ENCODE measurements at regions not wholly inside any gene's neighbourhood (a gene's known extent, or its start where the extent isn't known, plus 50 kb on each side); places are given as distances from the start of the nearest gene placed in this dataset.

DNA sequence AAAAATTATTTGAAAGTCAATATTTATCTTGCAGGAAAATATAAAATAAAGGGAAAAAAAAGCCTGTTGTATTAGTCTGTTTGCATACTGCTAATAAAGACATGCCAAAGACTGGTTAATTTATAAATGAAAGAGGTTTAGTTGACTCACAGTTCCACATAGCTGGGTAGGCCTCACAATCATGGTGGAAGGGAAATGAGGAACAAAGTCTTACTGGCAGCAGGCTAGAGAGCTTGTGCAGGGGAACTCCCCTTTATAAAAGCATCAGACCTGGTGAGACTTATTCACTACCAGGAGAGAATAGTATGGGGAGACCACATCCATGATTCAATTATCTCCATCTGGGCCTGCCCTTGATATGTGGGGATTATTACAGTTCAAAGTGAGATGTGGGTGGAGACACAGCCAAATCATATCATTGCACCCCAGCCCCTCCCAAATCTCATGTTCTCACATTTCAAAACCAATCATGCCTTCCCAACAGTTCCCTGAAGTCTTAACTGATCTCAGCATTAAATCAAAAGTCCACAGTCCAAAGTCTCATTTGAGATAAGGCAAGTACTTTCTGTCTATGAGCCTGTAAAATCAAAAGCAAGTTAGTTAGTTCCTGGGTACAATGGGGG, 1416.5 kb upstream of the SPRY2 start (continued):
- no peak for TF ChIP-seq CEBPB (IDR thresholded peaks at IDR 0.05; ENCODE audit: borderline replicate concordance in 1 of 2, low read depth in 2 of 2, low read length in 2 of 2)

- no peak overlapping the region for H2AFZ ChIP-seq (ENCODE audit: control insufficient read depth, low read depth, low read length)
- H3K4me1 ChIP-seq (ENCODE audit: control insufficient read depth, insufficient read depth, low read length) = no peaks in the 10 kb centered on the region
- no peaks in the 10 kb centered on the region for H3K9me3 ChIP-seq (replicated peaks; ENCODE audit: control insufficient read depth, insufficient read depth, low read length)
- ChIA-PET RAD21 (ENCODE audit: unreplicated experiment) (interaction anchor here (0.9 kb wide), 1 partner anchor 128 kb away, joined by 3 read pairs; no protein-coding TSS in a partner anchor), SMC1A (ENCODE audit: uncharacterized antibody, unreplicated experiment) (no interaction called here), POLR2A (no interaction called here), CTCF (no interaction called here)
- DNase-seq (ENCODE audit: low read depth, low spot score) (no peak), ATAC-seq (no peak), FAIRE-seq (no peak)
- no peaks in the 10 kb centered on the region for H4K20me1 ChIP-seq (ENCODE audit: control insufficient read depth, insufficient read depth)
- intact Hi-C loops (cut with micrococcal nuclease; ENCODE audit: unreplicated experiment) = no loop called here
- no peaks in the 10 kb centered on the region for H3K27me3 ChIP-seq (replicated peaks in 1 of 2; ENCODE audit: control insufficient read depth in 2 of 2, insufficient read depth in 2 of 2, low read length in 1 of 2)
- TF ChIP-seq IKZF2 (IDR thresholded peaks at IDR 0.05) (no peak), SIN3A (IDR thresholded peaks at IDR 0.05; ENCODE audit: low read depth, low read length) (no peak), ATF3 (IDR thresholded peaks at IDR 0.05; ENCODE audit: borderline replicate concordance, extremely low read depth, low read depth, low read length) (no peak), ZNF217 (IDR thresholded peaks at IDR 0.05) (no peak), FOXK2 (IDR thresholded peaks at IDR 0.05) (no peak), CEBPB (IDR thresholded peaks at IDR 0.05; ENCODE audit: borderline replicate concordance in 1 of 2, low read depth in 2 of 2, low read length in 2 of 2) (no peak), NFIC (IDR thresholded peaks at IDR 0.05; ENCODE audit: low read depth, low read length) (no peak), HDGF (IDR thresholded peaks at IDR 0.05) (no peak), RB1 (IDR thresholded peaks at IDR 0.05; ENCODE audit: borderline replicate concordance) (no peak), CHD1 (IDR thresholded peaks at IDR 0.05; ENCODE audit: low read depth, low read length) (no peak), POLR2A (IDR thresholded peaks at IDR 0.05; ENCODE audit: low read depth, low read length) (no peak)
- TF ChIP-seq, protein P1, sequence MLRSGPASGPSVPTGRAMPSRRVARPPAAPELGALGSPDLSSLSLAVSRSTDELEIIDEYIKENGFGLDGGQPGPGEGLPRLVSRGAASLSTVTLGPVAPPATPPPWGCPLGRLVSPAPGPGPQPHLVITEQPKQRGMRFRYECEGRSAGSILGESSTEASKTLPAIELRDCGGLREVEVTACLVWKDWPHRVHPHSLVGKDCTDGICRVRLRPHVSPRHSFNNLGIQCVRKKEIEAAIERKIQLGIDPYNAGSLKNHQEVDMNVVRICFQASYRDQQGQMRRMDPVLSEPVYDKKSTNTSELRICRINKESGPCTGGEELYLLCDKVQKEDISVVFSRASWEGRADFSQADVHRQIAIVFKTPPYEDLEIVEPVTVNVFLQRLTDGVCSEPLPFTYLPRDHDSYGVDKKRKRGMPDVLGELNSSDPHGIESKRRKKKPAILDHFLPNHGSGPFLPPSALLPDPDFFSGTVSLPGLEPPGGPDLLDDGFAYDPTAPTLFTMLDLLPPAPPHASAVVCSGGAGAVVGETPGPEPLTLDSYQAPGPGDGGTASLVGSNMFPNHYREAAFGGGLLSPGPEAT (IDR thresholded peaks at IDR 0.05; ENCODE audit: low read depth) = no peak
- no peaks in the 10 kb centered on the region for H3K36me3 ChIP-seq (ENCODE audit: control insufficient read depth in 2 of 2, insufficient read depth in 2 of 2, low read length in 1 of 2)
- BruUV-seq (replicated peaks) = no TSS peak
- H3K79me2 ChIP-seq (ENCODE audit: control insufficient read depth, insufficient read depth, low read length) = no peaks in the 10 kb centered on the region
- no peak overlapping the region for H3K9ac ChIP-seq (ENCODE audit: control insufficient read depth, insufficient read depth, low read length)
- H3K4me2 ChIP-seq (ENCODE audit: control insufficient read depth, insufficient read depth) = no peak overlapping the region
- 43% methylated on average over 4 of the region's 4 CpGs for WGBS (ENCODE audit: insufficient coverage, insufficient replicate concordance, low lambda C conversion rate, missing lambda C conversion rate)
- in situ Hi-C loops (cut with MboI) = no loop called here
- no peak overlapping the region for H3K27ac ChIP-seq (ENCODE audit: control insufficient read depth, insufficient read depth)
- no peak overlapping the region for H3K4me3 ChIP-seq
These were observed 1404.5 kb upstream of the SPRY2 start for GRCh38 chr13:81745391-81745790.

Measured in GM12878 (cell line).